Fibroblast of peridontal ligament (primary cell): ENCODE measurements at regions not wholly inside any gene's neighbourhood (a gene's known extent, or its start where the extent isn't known, plus 50 kb on each side); places are given as distances from the start of the nearest gene placed in this dataset.

ENCODE experiments used
- DNase-seq: peaks from one replicate; pipeline ENCODE4 v3.0.0-alpha.2; 2010; ENCODE audit errors: extremely low read depth

- DNase-seq: peak; percentile 64
These were observed 105.4 kb upstream of the ESR1 start for GRCh38 chr6:151701911-151702562.

- DNase-seq: no peak
These were observed 104.4 kb upstream of the ESR1 start for GRCh38 chr6:151702851-151703658.

GRCh38 chr6:151704383-151704782, 103.1 kb upstream of the ESR1 start:
- no peak for DNase-seq

GRCh38 chr6:151705993-151706733, 101.3 kb upstream of the ESR1 start:
- DNase-seq: no peak

GRCh38 chr6:151709329-151709728, 98.2 kb upstream of the ESR1 start:
- DNase-seq: no peak

- DNase-seq: no peak
These were observed 91.0 kb upstream of the ESR1 start for GRCh38 chr6:151716526-151716932.

- no peak for DNase-seq
These were observed 88.4 kb upstream of the ESR1 start for GRCh38 chr6:151719070-151719469.

GRCh38 chr6:151721146-151721545, 86.3 kb upstream of the ESR1 start:
- DNase-seq: peak; percentile 97

GRCh38 chr6:151721671-151722070, 85.8 kb upstream of the ESR1 start:
- DNase-seq: peak; percentile 90

- no peak for DNase-seq
These were observed 85.1 kb upstream of the ESR1 start for GRCh38 chr6:151722342-151722741.

- no peak for DNase-seq
These were observed 84.3 kb upstream of the ESR1 start for GRCh38 chr6:151723152-151723551.

GRCh38 chr6:151729829-151730495, 77.5 kb upstream of the ESR1 start:
- no peak for DNase-seq

- no peak for DNase-seq
These were observed 77.0 kb upstream of the ESR1 start for GRCh38 chr6:151730496-151730870.

GRCh38 chr6:151731313-151731712, 76.2 kb upstream of the ESR1 start:
- no peak for DNase-seq

GRCh38 chr6:151733680-151734320, 73.7 kb upstream of the ESR1 start:
- no peak for DNase-seq

- no peak for DNase-seq
These were observed 69.2 kb upstream of the ESR1 start for GRCh38 chr6:151738267-151738666.

GRCh38 chr6:151738960-151739359, 68.5 kb upstream of the ESR1 start:
- DNase-seq: no peak

- DNase-seq: no peak
These were observed 66.7 kb upstream of the ESR1 start for GRCh38 chr6:151740820-151741219.

GRCh38 chr6:151747896-151748295, 59.6 kb upstream of the ESR1 start:
- peak; percentile 57 for DNase-seq

GRCh38 chr6:151749341-151749740, 58.1 kb upstream of the ESR1 start:
- DNase-seq: no peak

GRCh38 chr6:151753581-151753980, 53.9 kb upstream of the ESR1 start:
- DNase-seq: no peak

- DNase-seq: peak; percentile 4
These were observed 50.0 kb upstream of the ESR1 start for GRCh38 chr6:151757506-151757955.
